H1 (cell line): ENCODE measurements at regions not wholly inside any gene's neighbourhood (a gene's known extent, or its start where the extent isn't known, plus 50 kb on each side); places are given as distances from the start of the nearest gene placed in this dataset.

Experiments used
- CTCF ChIA-PET: fragments of 300-600 bp; sonication (Branson Sonifier 250); formaldehyde crosslinking; loops from one replicate; lab custom pipeline; 2021; ENCODE audit not compliant: partially characterized antibody; lab: Charles Lee
- POLR2A ChIA-PET: fragments of 300-600 bp; sonication (Branson Sonifier 250); formaldehyde crosslinking; loops from one replicate; lab custom pipeline; 2021; ENCODE audit warnings: inconsistent platforms; ENCODE audit not compliant: partially characterized antibody; lab: Charles Lee
- DNase-seq, 2 experiments: peaks; one replicate each; pipeline versions ENCODE4 v3.0.0 to v3.0.0-alpha.2; 2010 to 2022; ENCODE audit warnings: low spot score in 2 of 2, low read depth in 1 of 2, mixed read lengths in 1 of 2
- FAIRE-seq: peaks from 2 replicates; lab custom pipeline; 2011; peaks lifted over from hg19 to GRCh38; lab: Jason Lieb, UNC
- H2AFZ ChIP-seq: 2 replicates; pipeline ENCODE4 v1.8.1; 2012; ENCODE audit warnings: low read length, inconsistent platforms
- H2AK5ac ChIP-seq: 2 replicates; pipeline ENCODE4 v1.6.1; 2013; ENCODE audit warnings: low read depth, low read length
- H2BK120ac ChIP-seq: replicated peaks from 2 replicates; pipeline ENCODE3; 2013; ENCODE audit warnings: low read depth, low read length, inconsistent platforms
- H2BK12ac ChIP-seq: 2 replicates; pipeline ENCODE4 v1.6.1; 2013; ENCODE audit warnings: low read depth, low read length
- H2BK15ac ChIP-seq: 2 replicates; pipeline ENCODE4 v1.6.1; 2013; ENCODE audit warnings: low read length
- H2BK20ac ChIP-seq: 2 replicates; pipeline ENCODE4 v1.6.1; 2013; ENCODE audit warnings: low read length
- H2BK5ac ChIP-seq: 2 replicates; pipeline ENCODE4 v1.6.1; 2013; ENCODE audit warnings: low read depth, low read length
- H3K14ac ChIP-seq: 2 replicates; pipeline ENCODE4 v1.6.1; 2013; ENCODE audit warnings: inconsistent platforms; ENCODE audit not compliant: insufficient read length
- H3K18ac ChIP-seq: 2 replicates; pipeline ENCODE4 v1.6.1; 2013; ENCODE audit warnings: low read length; ENCODE audit errors: extremely low read depth
- H3K23ac ChIP-seq: 2 replicates; pipeline ENCODE4 v1.6.1; 2013; ENCODE audit warnings: inconsistent platforms; ENCODE audit not compliant: insufficient read length
- H3K23me2 ChIP-seq: 2 replicates; pipeline ENCODE4 v1.6.1; 2013; ENCODE audit warnings: low read depth, low read length
- H3K27ac ChIP-seq: 2 replicates; pipeline ENCODE4 v1.6.1; 2011; ENCODE audit warnings: low read depth, low read length, inconsistent platforms
- H3K27me3 ChIP-seq, 4 experiments: replicated peaks in 1 of 4; 1 replicate in 1 of 4; 2 replicates in 3 of 4; pipeline versions ENCODE4 v1.6.1 to v1.8.1; 2011 to 2013; ENCODE audit warnings: low read length in 3 of 4, mild to moderate bottlenecking in 3 of 4, inconsistent platforms in 2 of 4, mixed read lengths in 2 of 4, moderate library complexity in 1 of 4; ENCODE audit not compliant: control insufficient read depth in 3 of 4, insufficient read depth in 3 of 4; ENCODE audit errors: extremely low read depth in 1 of 4
- H3K36me3 ChIP-seq, 4 experiments: 2 replicates each; pipeline versions ENCODE4 v1.6.1 to v1.8.1; 2011 to 2013; ENCODE audit warnings: mild to moderate bottlenecking in 4 of 4, low read length in 3 of 4, moderate library complexity in 2 of 4, control low read depth in 1 of 4, inconsistent platforms in 1 of 4; ENCODE audit not compliant: insufficient read depth in 4 of 4, control insufficient read depth in 2 of 4
- H3K4ac ChIP-seq: replicated peaks from 2 replicates; pipeline ENCODE3; 2013; ENCODE audit warnings: low read length, low read depth, mixed read lengths, inconsistent platforms; ENCODE audit not compliant: insufficient read length
- H3K4me1 ChIP-seq, 4 experiments: replicated peaks in 1 of 4; 1 replicate in 1 of 4; 2 replicates in 3 of 4; pipeline versions ENCODE4 v1.6.1 to v1.8.1; 2011 to 2013; ENCODE audit warnings: low read length in 3 of 4, inconsistent platforms in 2 of 4, mixed read lengths in 1 of 4; ENCODE audit not compliant: insufficient read depth in 4 of 4, control insufficient read depth in 3 of 4
- H3K4me2 ChIP-seq, 2 experiments: 2 replicates each; pipeline versions ENCODE4 v1.6.1 to v1.8.1; 2011 to 2013; ENCODE audit warnings: low read depth in 2 of 2, low read length in 2 of 2, control low read depth in 1 of 2, inconsistent platforms in 1 of 2, mild to moderate bottlenecking in 1 of 2; ENCODE audit not compliant: insufficient read depth in 1 of 2
- H3K4me3 ChIP-seq, 4 experiments: fragments of 200-600, 300-600 bp in 1 of 4; sonication (generic), shearing (Covaris generic), sonication (Bioruptor Twin) in 1 of 4; 2 replicates each; pipeline versions ENCODE4 v1.5.1 to v1.8.1; 2011 to 2016; ENCODE audit warnings: low read length in 4 of 4, low read depth in 3 of 4, control low read depth in 2 of 4, inconsistent platforms in 2 of 4, mild to moderate bottlenecking in 2 of 4, mixed read lengths in 1 of 4, moderate library complexity in 1 of 4; ENCODE audit not compliant: insufficient read depth in 2 of 4; ENCODE audit errors: extremely low read depth in 1 of 4
- H3K56ac ChIP-seq: replicated peaks from 2 replicates; pipeline ENCODE3; 2013; ENCODE audit warnings: low read depth, mild to moderate bottlenecking, mixed read lengths, low read length, inconsistent platforms; ENCODE audit not compliant: insufficient read length
- H3K79me1 ChIP-seq: 2 replicates; pipeline ENCODE4 v1.6.1; 2013; ENCODE audit warnings: low read depth, low read length, control low read depth
- H3K79me2 ChIP-seq, 2 experiments: 2 replicates each; pipeline versions ENCODE4 v1.6.1 to v1.8.1; 2012 to 2013; ENCODE audit warnings: low read length in 2 of 2, mild to moderate bottlenecking in 2 of 2, inconsistent platforms in 1 of 2; ENCODE audit not compliant: insufficient read depth in 2 of 2, control insufficient read depth in 1 of 2
- H3K9ac ChIP-seq, 4 experiments: replicated peaks in 1 of 4; 1 replicate in 1 of 4; 2 replicates in 3 of 4; pipeline versions ENCODE4 v1.6.1 to v1.8.1; 2011 to 2013; ENCODE audit warnings: low read depth in 3 of 4, low read length in 3 of 4, control low read depth in 2 of 4, mild to moderate bottlenecking in 2 of 4, moderate library complexity in 2 of 4, inconsistent platforms in 1 of 4; ENCODE audit errors: extremely low read depth in 1 of 4
- H3K9me3 ChIP-seq, 2 experiments: 2 replicates each; pipeline versions ENCODE4 v1.6.1 to v1.8.1; 2012 to 2013; ENCODE audit warnings: mild to moderate bottlenecking in 2 of 2, moderate library complexity in 2 of 2, control low read depth in 1 of 2, inconsistent platforms in 1 of 2, low read depth in 1 of 2, low read length in 1 of 2, mixed read lengths in 1 of 2; ENCODE audit not compliant: insufficient read depth in 2 of 2
- H4K20me1 ChIP-seq, 2 experiments: replicated peaks in 1 of 2; 2 replicates each; pipeline versions ENCODE3 to v1.8.1; 2011 to 2013; ENCODE audit warnings: inconsistent platforms in 2 of 2, low read length in 2 of 2, mild to moderate bottlenecking in 1 of 2; ENCODE audit not compliant: insufficient read depth in 2 of 2, control insufficient read depth in 1 of 2
- H4K5ac ChIP-seq: 2 replicates; pipeline ENCODE4 v1.6.1; 2013; ENCODE audit warnings: low read length, low read depth, mixed read lengths, inconsistent platforms; ENCODE audit not compliant: insufficient read length
- H4K8ac ChIP-seq: 2 replicates; pipeline ENCODE4 v1.8.0; 2013; ENCODE audit warnings: mild to moderate bottlenecking, moderate library complexity, low read length, inconsistent platforms; ENCODE audit not compliant: insufficient read depth; ENCODE audit errors: extremely low read depth
- H4K91ac ChIP-seq: replicated peaks from 2 replicates; pipeline ENCODE3; 2013; ENCODE audit warnings: low read length, mixed read lengths, inconsistent platforms; ENCODE audit not compliant: insufficient read length
- CEBPB ChIP-seq: IDR thresholded peaks from 2 replicates; pipeline ENCODE4 v1.6.1; 2012; ENCODE audit warnings: low read depth, low read length
- WGBS, 2 experiments: shearing (Covaris generic) in 1 of 2; methylation state at CpG; one replicate each; pipeline versions ENCODE4 v1.1.6 to v1.1.7; 2013 to 2015; ENCODE audit warnings: low lambda C conversion rate in 2 of 2, mixed read lengths in 2 of 2, inconsistent platforms in 1 of 2, low coverage in 1 of 2, missing lambda C conversion rate in 1 of 2; ENCODE audit not compliant: insufficient replicate concordance in 2 of 2, insufficient coverage in 1 of 2, insufficient read length in 1 of 2; ENCODE audit errors: extremely low coverage in 1 of 2, missing lambda C conversion rate in 1 of 2; 5-methylcytosine and 5-hydroxymethylcytosine counted together

- no peaks in the 10 kb centered on the region for H3K23me2 ChIP-seq
- H2BK120ac ChIP-seq: no peak overlapping the region
- DNase-seq (no peak), FAIRE-seq (no peak)
- H3K4ac ChIP-seq: no peak overlapping the region
- H3K14ac ChIP-seq: no peak overlapping the region
- no peak overlapping the region for H3K27ac ChIP-seq
- H3K4me3 ChIP-seq: no peak overlapping the region
- H3K79me2 ChIP-seq: no peaks in the 10 kb centered on the region
- CTCF ChIA-PET: no interaction called here
- no peak overlapping the region for H3K9ac ChIP-seq
- no peak overlapping the region for H3K18ac ChIP-seq
- 89% methylated on average over 2 of the region's 2 CpGs; no CpG with 5 or more reads in 1 of the 2 experiments for WGBS, 2 experiments
- H3K23ac ChIP-seq: no peak overlapping the region
- no peak overlapping the region for H2BK15ac ChIP-seq
- no peak overlapping the region for H4K8ac ChIP-seq
- no peak overlapping the region for H2BK12ac ChIP-seq
- peaks cover 0 to 1% (median 0%) of the 10 kb centered on the region in 4 experiments; a peak in 1 of 7 replicates for H3K27me3 ChIP-seq
- H3K9me3 ChIP-seq: no peaks in the 10 kb centered on the region
- no peak for TF ChIP-seq CEBPB
- POLR2A ChIA-PET: no interaction called here
- H3K4me2 ChIP-seq: no peak overlapping the region
- H2AFZ ChIP-seq: peak overlapping the region; percentile 76; the same call in 1 of the 2 replicates
- H3K56ac ChIP-seq: no peak overlapping the region
- H2AK5ac ChIP-seq: no peak overlapping the region
- no peaks in the 10 kb centered on the region for H3K36me3 ChIP-seq
- H3K4me1 ChIP-seq: no peaks in the 10 kb centered on the region
- no peak overlapping the region for H2BK20ac ChIP-seq
- H3K79me1 ChIP-seq: no peaks in the 10 kb centered on the region
- no peak overlapping the region for H4K5ac ChIP-seq
- H2BK5ac ChIP-seq: no peak overlapping the region
- H4K20me1 ChIP-seq: no peaks in the 10 kb centered on the region
- no peak overlapping the region for H4K91ac ChIP-seq
These were observed 1079.5 kb upstream of the INTU start for GRCh38 chr4:126553248-126553647.
